K562 (cell line): ENCODE measurements at regions not wholly inside any gene's neighbourhood (a gene's known extent, or its start where the extent isn't known, plus 50 kb on each side); places are given as distances from the start of the nearest gene placed in this dataset.

Experiments
- ATAC-seq: fragments of 200-7000 bp; cut with Tn5 transposase; 3 replicates; pipeline ENCODE4 v1.9.1; 2020; ENCODE audit warnings: moderate library complexity
- BruUV-seq: library from RNA; stranded (reverse); fragments of 400-500 nt; replicated peaks from 2 replicates; lab custom pipeline; 2021; lab: Mats Ljungman, UMichigan
- CTCF ChIA-PET: fragments of 300-600 bp; formaldehyde crosslinking; extraction: SDS; loops from one replicate; lab custom pipeline; 2021; ENCODE audit warnings: low intra/inter-chr PET ratio; lab: Yijun Ruan, JAX
- POLR2A ChIA-PET: fragments of 300-600, 350-650 bp; sonication (Branson Sonifier 250); formaldehyde crosslinking; extraction: SDS; loops from one replicate; lab custom pipeline; 2021; ENCODE audit warnings: antibody characterized with exemption, inconsistent platforms; lab: Yijun Ruan, JAX
- DNase-seq, 4 experiments: peaks; one replicate each; pipeline versions ENCODE4 v3.0.0 to v3.0.0-alpha.2; 2011 to 2018; ENCODE audit warnings: low spot score in 3 of 4, mixed read lengths in 3 of 4; ENCODE audit errors: extremely low read depth in 1 of 4
- FAIRE-seq: peaks from 2 replicates; lab custom pipeline; 2011; peaks lifted over from hg19 to GRCh38; lab: Jason Lieb, UNC
- H2AFZ ChIP-seq: 2 replicates; pipeline ENCODE4 v1.6.0; 2011; ENCODE audit warnings: low read depth, low read length, control low read depth, inconsistent platforms
- H3K27ac ChIP-seq: fragments of 200-600 bp; 3 replicates; pipeline ENCODE4 v1.8.0; 2011; ENCODE audit warnings: low read depth, mild to moderate bottlenecking, control low read depth, inconsistent platforms, low read length, moderate library complexity, mixed read lengths; ENCODE audit errors: extremely low read depth
- H3K27me3 ChIP-seq, 2 experiments: fragments of 300-600 bp in 1 of 2; 2 replicates in 1 of 2; 3 replicates in 1 of 2; pipeline versions ENCODE4 v1.6.0 to v1.8.0; 2011; ENCODE audit warnings: inconsistent platforms in 2 of 2, low read length in 2 of 2, mild to moderate bottlenecking in 1 of 2, mixed read lengths in 1 of 2, moderate library complexity in 1 of 2; ENCODE audit not compliant: control insufficient read depth in 2 of 2, insufficient read depth in 2 of 2
- H3K36me3 ChIP-seq: fragments of 300-600 bp; 3 replicates; pipeline ENCODE4 v1.8.0; 2011; ENCODE audit warnings: mild to moderate bottlenecking, low read length, inconsistent platforms; ENCODE audit not compliant: control insufficient read depth, insufficient read depth
- H3K4me1 ChIP-seq, 2 experiments: fragments of 200-600 bp in 1 of 2; replicated peaks in 1 of 2; 2 replicates in 1 of 2; 3 replicates in 1 of 2; pipeline versions ENCODE4 v1.5.1 to v1.8.0; 2011; ENCODE audit warnings: inconsistent platforms in 2 of 2, low read length in 2 of 2, mild to moderate bottlenecking in 1 of 2, mixed read lengths in 1 of 2, moderate library complexity in 1 of 2; ENCODE audit not compliant: control insufficient read depth in 2 of 2, insufficient read depth in 2 of 2
- H3K4me2 ChIP-seq: 2 replicates; pipeline ENCODE4 v1.6.1; 2011; ENCODE audit warnings: low read length, control low read depth, inconsistent platforms, mixed read lengths; ENCODE audit not compliant: insufficient read depth
- H3K4me3 ChIP-seq: fragments of 200-600 bp; sonication (generic), shearing (Covaris generic); 2 replicates; pipeline ENCODE4 v1.5.1; 2016; ENCODE audit warnings: control low read depth, inconsistent platforms
- H3K79me2 ChIP-seq: fragments of 200-600 bp; 3 replicates; pipeline ENCODE4 v1.8.0; 2011; ENCODE audit warnings: low read length, inconsistent platforms; ENCODE audit not compliant: control insufficient read depth, insufficient read depth
- H3K9ac ChIP-seq, 2 experiments: 2 replicates each; pipeline versions ENCODE4 v1.6.0 to v1.6.1; 2011; ENCODE audit warnings: low read depth in 2 of 2, low read length in 2 of 2, control low read depth in 1 of 2, inconsistent platforms in 1 of 2, mild to moderate bottlenecking in 1 of 2, mixed read lengths in 1 of 2; ENCODE audit not compliant: insufficient read depth in 1 of 2
- H3K9me1 ChIP-seq: one replicate; pipeline ENCODE4 v1.6.0; 2011; ENCODE audit warnings: inconsistent platforms, mild to moderate bottlenecking, low read length, moderate library complexity; ENCODE audit not compliant: control insufficient read depth, insufficient read depth
- H3K9me3 ChIP-seq: replicated peaks from 2 replicates; pipeline ENCODE4 v1.5.1; 2011; ENCODE audit warnings: low read depth, low read length, inconsistent platforms; ENCODE audit not compliant: control insufficient read depth, insufficient read depth
- H4K20me1 ChIP-seq: replicated peaks from 2 replicates; pipeline ENCODE4 v1.6.1; 2011; ENCODE audit warnings: low read length, inconsistent platforms, mixed read lengths; ENCODE audit not compliant: control insufficient read depth, insufficient read depth
- BDP1 ChIP-seq: IDR thresholded peaks from 3 replicates; pipeline ENCODE4 v1.6.1; 2011; ENCODE audit not compliant: insufficient read length, insufficient read depth
- CBFA2T2 ChIP-seq: fragments of 450-650 bp; conservative IDR thresholded peaks from 2 replicates; pipeline ENCODE4 v1.6.1; 2017; ENCODE audit warnings: mild to moderate bottlenecking
- CXXC5 ChIP-seq: fragments of 250-450 bp; sonication (Bioruptor Pico); IDR thresholded peaks from 2 replicates; pipeline ENCODE4 v1.8.0; 2022; ENCODE audit warnings: inconsistent platforms, mild to moderate bottlenecking, moderate library complexity
- ERF ChIP-seq: fragments of 450-650 bp; formaldehyde crosslinking; IDR thresholded peaks from 2 replicates; pipeline ENCODE4 v1.4.0; 2020; ENCODE audit warnings: mild to moderate bottlenecking, mixed read lengths
- KLF1 ChIP-seq: fragments of 450-650 bp; IDR thresholded peaks from 2 replicates; pipeline ENCODE4 v1.6.1; 2016; ENCODE audit warnings: missing genetic modification characterization, missing compliant biosample characterization
- MAZ ChIP-seq, 2 experiments: fragments of 450-650 bp in 1 of 2; sonication (generic) in 1 of 2; formaldehyde crosslinking; IDR thresholded peaks in 1 of 2; conservative IDR thresholded peaks in 1 of 2; 2 replicates each; pipeline versions ENCODE4 v1.4.0 to v1.5.0; 2020; ENCODE audit warnings: mild to moderate bottlenecking in 1 of 2, missing genetic modification reagents in 1 of 2
- MIER1 ChIP-seq: fragments of 450-650 bp; IDR thresholded peaks from 2 replicates; pipeline ENCODE4 v1.6.1; 2016; ENCODE audit warnings: antibody characterized with exemption, mild to moderate bottlenecking, low read depth
- MYNN ChIP-seq, 2 experiments: sonication (generic); formaldehyde crosslinking in 1 of 2; IDR thresholded peaks; 2 replicates each; pipeline versions ENCODE4 v1.5.0 to v1.6.1; 2016 to 2020; ENCODE audit warnings: antibody characterized with exemption in 1 of 2, missing genetic modification reagents in 1 of 2
- NCOA1 ChIP-seq: fragments of 450-650 bp; IDR thresholded peaks from 2 replicates; pipeline ENCODE4 v1.6.1; 2016; ENCODE audit warnings: low read depth
- PHF8 ChIP-seq: fragments of 200-600 bp; sonication (generic); IDR thresholded peaks from 2 replicates; pipeline ENCODE4 v1.6.1; 2012; ENCODE audit warnings: mixed run types, mild to moderate bottlenecking, inconsistent platforms, low read length, moderate library complexity, borderline replicate concordance
- POLR2A ChIP-seq: fragments of 450-650 bp; conservative IDR thresholded peaks from 2 replicates; pipeline ENCODE4 v1.6.1; 2016
- POLR2H ChIP-seq: IDR thresholded peaks from 2 replicates; pipeline ENCODE4 v1.6.1; 2016; ENCODE audit warnings: missing genetic modification characterization, low read depth, mild to moderate bottlenecking, control low read depth, missing compliant biosample characterization, moderate library complexity
- SNRNP70 ChIP-seq: fragments of 200-400 bp; formaldehyde crosslinking; optimal IDR thresholded peaks from 2 replicates; pipeline ENCODE3; 2017; ENCODE audit warnings: low read depth, low read length
- SPI1 ChIP-seq: IDR thresholded peaks from 2 replicates; pipeline ENCODE4 v1.6.1; 2011; ENCODE audit warnings: low read depth, low read length, control low read depth, borderline replicate concordance
- SRSF7 ChIP-seq: fragments of 200-400 bp; formaldehyde crosslinking; optimal IDR thresholded peaks from 2 replicates; pipeline ENCODE3; 2017; ENCODE audit warnings: mild to moderate bottlenecking, low read depth, low read length
- ZNF24 ChIP-seq: fragments of 450-650 bp; IDR thresholded peaks from 2 replicates; pipeline ENCODE4 v1.6.1; 2016
- ZNF551 ChIP-seq: fragments of 250-450 bp; sonication (Bioruptor Pico); IDR thresholded peaks from 2 replicates; pipeline ENCODE4 v1.5.0; 2021; ENCODE audit warnings: mild to moderate bottlenecking, moderate library complexity
- WGBS: fragments of 100-300 bp; shearing (Covaris generic); methylation state at CpG from one replicate; pipeline ENCODE4 v1.1.6; 2016; ENCODE audit warnings: low coverage, mixed read lengths; ENCODE audit not compliant: insufficient coverage; ENCODE audit errors: missing lambda C conversion rate; 5-methylcytosine and 5-hydroxymethylcytosine counted together
- in situ Hi-C: fragments of 300-500 bp; cut with MboI; formaldehyde crosslinking; loops from 4 replicates; pipeline ENCODE4 v1.15.0; 2018; ENCODE audit warnings: inconsistent platforms, mixed read lengths
- intact Hi-C: fragments of 100-400 bp; cut with micrococcal nuclease; formaldehyde crosslinking; loops from 2 replicates; pipeline ENCODE4 v1.14.2; 2022
- TF ChIP-seq, protein P1 (sequence below): sonication (generic); formaldehyde crosslinking; IDR thresholded peaks from 2 replicates; pipeline ENCODE4 v1.8.0; 2022; ENCODE audit warnings: mild to moderate bottlenecking, missing genetic modification reagents

DNA sequence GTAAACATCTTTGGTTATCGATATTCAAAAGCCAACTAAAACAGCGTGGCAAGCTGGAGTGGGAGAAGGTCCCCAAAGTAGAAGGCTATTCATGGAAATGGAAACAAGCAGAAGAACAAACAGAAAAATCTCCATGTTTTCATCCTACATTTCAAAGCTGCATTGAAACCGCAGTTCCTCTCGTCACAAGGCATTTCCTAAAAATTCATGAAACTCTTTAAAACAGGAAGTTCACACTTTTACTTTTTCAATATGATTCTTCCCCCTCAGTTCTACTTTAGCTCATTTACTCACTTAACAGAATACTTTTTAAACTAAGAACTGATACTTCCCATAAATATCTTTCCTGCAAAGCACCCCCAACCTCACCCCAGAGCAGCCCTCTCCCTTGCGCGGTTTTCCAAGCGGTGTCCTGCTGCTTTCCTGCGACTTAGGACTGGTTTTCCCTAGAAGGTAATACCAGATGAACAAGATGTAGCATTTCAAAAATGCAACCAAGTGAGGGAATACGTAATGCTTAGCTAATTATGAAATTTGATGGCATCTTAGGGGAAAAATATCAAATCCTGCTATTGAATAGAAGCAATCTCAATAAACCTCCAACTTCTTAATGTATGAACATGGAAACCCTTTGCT, 228.3 kb upstream of the PKN2 start:
- POLR2A ChIA-PET, result no interaction called here
- 4% methylated on average over 9 of the region's 9 CpGs for WGBS
- no peak overlapping the region for H2AFZ ChIP-seq
- no peaks in the 10 kb centered on the region for H3K4me1 ChIP-seq
- no peak for FAIRE-seq
- no peaks in the 10 kb centered on the region for H4K20me1 ChIP-seq
- no peak for ATAC-seq
- H3K9me3 ChIP-seq, result no peaks in the 10 kb centered on the region
- CTCF ChIA-PET, result no interaction called here
- in situ Hi-C loops, result no loop called here
- intact Hi-C loops, result no loop called here
- no peak overlapping the region for H3K4me3 ChIP-seq
- no peaks in the 10 kb centered on the region; a peak in 1 of 5 replicates for H3K27me3 ChIP-seq
- TF ChIP-seq ZNF24 (no peak), MYNN (IDR thresholded peaks at IDR 0.05) (no peak), MYNN (CRISPR knock-in tag; IDR thresholded peaks at IDR 0.05) (no peak), ZNF551 (CRISPR knock-in tag) (no peak), SNRNP70 (no peak), SPI1 (no peak), ERF (CRISPR knock-in tag) (no peak)
- no peak overlapping the region for H3K9ac ChIP-seq
- H3K4me2 ChIP-seq, result no peak overlapping the region
- H3K36me3 ChIP-seq, result no peaks in the 10 kb centered on the region
- no peaks in the 10 kb centered on the region for H3K79me2 ChIP-seq
- H3K27ac ChIP-seq, result no peak overlapping the region
- no TSS peak for BruUV-seq
- no peak for DNase-seq
- H3K9me1 ChIP-seq, result no peaks in the 10 kb centered on the region

DNA sequence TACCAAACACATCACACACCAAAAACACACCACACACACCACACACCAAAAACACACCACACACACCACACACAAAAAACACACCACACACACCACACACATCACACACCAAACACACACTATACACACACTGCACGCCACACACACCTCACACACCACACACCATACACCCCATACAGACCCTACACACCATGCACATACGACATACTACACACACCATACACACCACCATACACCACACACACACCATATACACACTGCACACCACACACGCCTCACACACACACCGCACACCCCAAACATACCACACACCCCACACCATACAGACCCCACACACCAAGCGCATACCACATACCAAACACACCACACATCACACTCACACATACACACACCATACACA, 226.9 kb upstream of the PKN2 start:
- CTCF ChIA-PET, result no interaction called here
- no peak for FAIRE-seq

More for the DNA sequence above, 226.9 kb upstream of the PKN2 start:
- Histone ChIP-seq H3K4me1 (no peaks in the 10 kb centered on the region), H4K20me1 (no peaks in the 10 kb centered on the region), H3K9me3 (no peaks in the 10 kb centered on the region), H3K27ac (no peak overlapping the region), H3K27me3 (no peaks in the 10 kb centered on the region; a peak in 2 of 5 replicates), H3K4me3 (no peak overlapping the region), H3K79me2 (no peaks in the 10 kb centered on the region), H3K36me3 (no peaks in the 10 kb centered on the region), H3K4me2 (no peak overlapping the region), H3K9me1 (no peaks in the 10 kb centered on the region), H2AFZ (no peak overlapping the region), H3K9ac (no peak overlapping the region)
- intact Hi-C loops (no loop called here), in situ Hi-C loops (no loop called here)
- ATAC-seq (no peak), DNase-seq (no peak)
- BruUV-seq, result no TSS peak
- WGBS, result 2% methylated on average over 5 of the region's 5 CpGs
- POLR2A ChIA-PET, result no interaction called here
- TF ChIP-seq CBFA2T2 (no peak), SPI1 (no peak), MAZ (CRISPR knock-in tag; conservative IDR thresholded peaks at IDR 0.05 in 1 of 2, IDR thresholded peaks at IDR 0.05 in 1 of 2) (no peak), NCOA1 (no peak), PHF8 (no peak), POLR2H (no peak), MIER1 (no peak), BDP1 (no peak), KLF1 (tag) (no peak), CXXC5 (CRISPR knock-in tag) (no peak), POLR2A (no peak), SRSF7 (no peak)
- TF ChIP-seq, protein P1, sequence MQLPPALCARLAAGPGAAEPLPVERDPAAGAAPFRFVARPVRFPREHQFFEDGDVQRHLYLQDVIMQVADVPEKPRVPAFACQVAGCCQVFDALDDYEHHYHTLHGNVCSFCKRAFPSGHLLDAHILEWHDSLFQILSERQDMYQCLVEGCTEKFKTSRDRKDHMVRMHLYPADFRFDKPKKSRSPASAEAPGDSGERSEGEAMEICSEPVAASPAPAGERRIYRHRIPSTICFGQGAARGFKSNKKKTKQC (CRISPR knock-in tag), result no peak
